DMS114 treated with DMSO at 0.1 percent for 48 hours (cell line): ENCODE measurements at regions not wholly inside any gene's neighbourhood (a gene's known extent, or its start where the extent isn't known, plus 50 kb on each side); places are given as distances from the start of the nearest gene placed in this dataset.

Experiments used
- DNase-seq: peaks from one replicate; lab custom pipeline; 2025; ENCODE audit not compliant: unreplicated experiment; lab: John Stamatoyannopoulos, UW

GRCh38 chr10:78184851-78185692 is 151.4 kb downstream of the RPS24 start:
- DNase-seq, result no peak

GRCh38 chr10:78185693-78186055 is 152.0 kb downstream of the RPS24 start:
- DNase-seq, result no peak

- no peak for DNase-seq
These were observed 152.9 kb downstream of the RPS24 start for GRCh38 chr10:78186572-78186971.

- DNase-seq, result no peak
These were observed 153.7 kb downstream of the RPS24 start for GRCh38 chr10:78187371-78187770.

- DNase-seq, result no peak
These were observed 154.8 kb downstream of the RPS24 start for GRCh38 chr10:78188446-78188845.

GRCh38 chr10:78190051-78190825 is 156.6 kb downstream of the RPS24 start:
- no peak for DNase-seq

- DNase-seq, result no peak
These were observed 157.6 kb downstream of the RPS24 start for GRCh38 chr10:78191301-78191700.

- no peak for DNase-seq
These were observed 159.5 kb downstream of the RPS24 start for GRCh38 chr10:78193189-78193588.

- no peak for DNase-seq
These were observed 160.4 kb downstream of the RPS24 start for GRCh38 chr10:78194050-78194449.

GRCh38 chr10:78194539-78195402 is 161.1 kb downstream of the RPS24 start:
- no peak for DNase-seq

- no peak for DNase-seq
These were observed 162.7 kb downstream of the RPS24 start for GRCh38 chr10:78196396-78196795.

GRCh38 chr10:78196964-78197363 is 163.3 kb downstream of the RPS24 start:
- DNase-seq, result no peak

- no peak for DNase-seq
These were observed 164.1 kb downstream of the RPS24 start for GRCh38 chr10:78197628-78198272.

GRCh38 chr10:78199005-78199725 is 165.5 kb downstream of the RPS24 start:
- no peak for DNase-seq

- no peak for DNase-seq
These were observed 166.1 kb downstream of the RPS24 start for GRCh38 chr10:78199759-78200158.

GRCh38 chr10:78200686-78201085 is 167.0 kb downstream of the RPS24 start:
- DNase-seq, result no peak

GRCh38 chr10:78202386-78202785 is 168.7 kb downstream of the RPS24 start:
- DNase-seq, result no peak

- no peak for DNase-seq
These were observed 170.5 kb downstream of the RPS24 start for GRCh38 chr10:78203915-78204818.

- no peak for DNase-seq
These were observed 171.9 kb downstream of the RPS24 start for GRCh38 chr10:78205457-78206016.
